ENCODE measurements at regions not wholly inside any gene's neighbourhood (a gene's known extent, or its start where the extent isn't known, plus 50 kb on each side); places are given as distances from the start of the nearest gene placed in this dataset.

DNA sequence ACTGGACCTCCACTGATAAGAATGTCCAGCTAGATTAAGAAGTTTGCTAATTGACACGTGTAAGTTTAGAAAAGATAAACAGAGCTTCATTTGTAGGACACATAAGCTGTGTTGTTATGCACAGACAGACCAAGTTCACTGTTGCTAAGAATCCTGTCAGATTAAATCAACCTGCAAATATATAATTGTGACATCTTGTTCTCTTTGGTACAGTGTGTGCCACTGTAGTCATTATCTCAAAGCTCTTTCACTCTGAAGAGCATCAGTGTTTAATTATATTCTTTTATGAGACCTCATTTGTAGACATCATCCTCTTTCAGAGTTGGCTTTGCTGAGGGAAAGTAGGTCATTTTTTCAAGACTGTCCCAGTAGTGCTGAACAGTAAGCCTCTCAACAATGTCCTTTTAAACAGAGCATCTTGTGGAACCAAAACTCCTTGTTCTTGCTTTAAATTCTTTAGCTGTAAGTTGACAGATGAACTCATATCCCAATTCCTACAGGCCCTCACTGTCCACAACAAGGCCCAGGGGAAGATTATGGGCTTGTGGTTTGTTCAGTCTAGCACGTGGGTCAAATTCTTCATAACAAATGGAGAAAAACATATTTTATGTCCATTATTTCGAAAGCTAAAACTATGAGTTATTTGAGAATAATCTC is 252.4 kb downstream of the HDGFL1 start:
- DNase-seq: no peak

- DNase-seq: no peak
These were observed 255.8 kb downstream of the HDGFL1 start for GRCh38 chr6:22825210-22825609.

- DNase-seq: no peak
These were observed 257.6 kb downstream of the HDGFL1 start for GRCh38 chr6:22826961-22827360.

DNA sequence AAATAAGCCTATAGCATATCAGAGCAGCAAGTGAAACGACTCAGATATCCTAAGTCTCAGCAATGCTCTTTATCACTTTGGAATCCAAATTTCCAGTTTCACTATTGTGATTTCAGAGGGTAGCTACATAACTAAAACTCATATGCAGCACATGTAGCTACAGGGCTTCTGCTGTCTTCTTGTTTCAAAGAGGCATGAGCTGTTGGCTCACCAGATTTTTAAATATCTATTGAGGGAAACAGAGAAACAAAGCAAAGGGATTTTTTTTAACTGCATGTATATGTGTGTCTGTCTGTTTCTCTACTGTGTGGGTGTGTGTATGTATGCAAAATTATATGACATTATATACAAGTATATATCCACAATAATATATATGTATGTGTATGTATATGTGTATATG is 258.4 kb downstream of the HDGFL1 start:
- DNase-seq: no peak

DNA sequence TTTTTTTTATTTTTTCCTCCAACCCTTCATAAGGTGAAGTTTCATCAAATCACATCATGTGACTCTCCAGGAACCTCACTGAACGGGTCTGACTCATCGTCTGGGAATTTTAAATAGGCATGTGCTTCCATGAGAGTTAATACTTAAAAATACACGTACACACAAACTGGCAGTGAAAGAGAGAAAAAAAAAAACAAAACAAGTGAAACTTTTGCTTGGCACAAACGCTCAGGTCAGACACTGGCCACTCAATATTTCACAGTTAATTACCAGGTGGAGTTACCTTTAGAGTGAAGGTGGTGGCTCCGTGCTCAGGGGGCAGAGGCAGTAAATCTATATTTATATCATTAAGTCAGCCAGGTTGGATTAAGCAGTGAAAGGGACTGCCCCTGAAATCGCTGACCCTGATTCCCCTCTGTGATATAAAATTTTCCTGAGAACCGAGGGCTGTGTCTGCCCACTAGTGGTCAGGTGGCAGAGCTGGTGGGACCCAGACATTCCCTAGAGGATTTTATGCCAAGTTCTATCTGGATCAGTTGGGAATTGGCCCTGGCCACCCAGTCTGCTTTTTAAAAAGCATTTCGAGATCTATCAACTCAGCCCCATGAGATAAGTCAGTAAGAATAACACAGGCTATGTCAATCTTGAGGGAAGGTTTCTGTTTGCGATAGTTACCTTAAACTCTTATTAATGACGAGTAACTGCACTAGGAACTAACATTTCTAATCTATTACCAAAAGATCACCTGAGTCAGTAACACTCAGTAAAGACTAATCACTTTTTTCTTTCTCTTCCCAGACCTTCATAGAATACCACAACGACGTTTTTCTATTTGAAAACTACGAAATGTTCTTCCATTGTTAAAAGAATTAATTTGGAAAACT is 259.1 kb downstream of the HDGFL1 start:
- no peak for DNase-seq

- DNase-seq: no peak
These were observed 259.7 kb downstream of the HDGFL1 start for GRCh38 chr6:22829070-22829469.

DNA sequence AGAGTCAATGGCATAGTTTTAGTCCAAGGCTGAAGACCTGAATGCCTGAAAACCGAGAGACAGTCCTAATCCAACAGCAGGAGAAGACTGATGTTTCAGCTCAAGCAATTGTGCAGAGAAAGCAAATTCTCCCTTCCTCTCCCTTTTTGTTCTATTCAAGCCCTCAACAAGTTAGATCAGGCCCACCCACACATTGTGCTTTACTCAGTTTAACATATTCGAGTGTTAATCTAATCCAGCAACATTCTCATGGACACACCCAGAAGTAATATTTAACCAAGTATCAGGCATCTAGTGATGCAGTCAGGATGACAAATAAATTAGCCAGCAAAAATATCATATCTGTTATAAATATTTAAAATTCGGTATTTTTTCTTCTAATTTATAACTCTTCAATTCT is 261.1 kb downstream of the HDGFL1 start:
- no peak for DNase-seq

- DNase-seq: no peak
These were observed 263.8 kb downstream of the HDGFL1 start for GRCh38 chr6:22833191-22833590.

DNA sequence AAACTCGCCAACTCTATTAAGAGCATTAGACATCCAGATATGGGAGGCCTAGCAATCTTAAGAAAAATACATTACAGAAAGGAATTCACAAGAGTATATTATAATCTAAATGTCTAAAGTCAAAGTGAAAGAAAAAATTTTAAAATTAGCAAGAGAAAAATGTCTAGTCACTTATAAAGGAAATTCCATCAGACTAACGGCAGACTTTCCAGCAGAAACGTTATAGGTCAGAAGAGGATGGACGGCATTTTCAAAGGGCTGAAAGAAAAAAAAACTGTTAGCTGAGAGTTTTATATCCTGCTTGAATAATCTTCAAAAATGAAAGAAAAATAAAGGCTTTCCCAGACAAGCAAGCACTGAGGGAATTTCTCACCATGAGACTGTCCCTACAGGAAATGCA is 269.0 kb downstream of the HDGFL1 start:
- DNase-seq: no peak

DNA sequence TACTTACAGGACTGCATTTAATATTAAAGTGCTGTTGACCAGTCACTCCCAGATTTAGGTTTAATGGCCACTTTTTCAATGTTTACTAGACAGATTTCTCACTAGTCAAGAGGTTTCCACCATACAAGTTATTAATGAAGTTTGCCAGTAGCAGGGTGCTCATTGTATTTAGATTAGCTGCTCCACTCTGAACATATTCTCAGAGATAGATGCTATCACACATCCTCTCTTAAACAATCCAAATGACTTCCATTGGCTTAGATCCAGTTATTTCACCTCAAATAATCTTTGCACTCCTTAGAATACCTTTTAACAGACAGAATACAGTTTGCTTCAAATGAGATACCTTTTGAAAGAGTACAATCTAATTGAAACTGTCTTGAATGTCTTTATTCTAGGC is 276.1 kb downstream of the HDGFL1 start:
- DNase-seq: no peak

DNA sequence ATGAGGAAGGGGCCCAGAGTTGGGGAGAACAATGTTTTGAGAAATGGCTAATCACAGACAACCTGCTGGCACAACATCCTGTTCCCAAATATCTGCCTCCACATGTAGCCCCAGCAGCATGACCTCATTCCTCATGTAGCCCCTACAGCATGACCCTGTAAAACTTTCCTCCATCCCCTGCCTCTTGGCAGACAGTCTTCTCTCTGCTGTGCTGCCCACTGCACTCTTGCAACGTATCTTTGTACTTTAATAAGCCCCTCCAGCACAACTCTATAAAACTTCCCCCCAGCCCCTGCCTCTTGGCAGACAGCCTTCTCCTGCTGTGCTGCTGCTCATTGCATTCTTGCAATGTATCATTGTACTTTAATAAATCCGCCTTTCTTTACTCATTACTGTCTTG is 278.8 kb downstream of the HDGFL1 start:
- DNase-seq: no peak

DNA sequence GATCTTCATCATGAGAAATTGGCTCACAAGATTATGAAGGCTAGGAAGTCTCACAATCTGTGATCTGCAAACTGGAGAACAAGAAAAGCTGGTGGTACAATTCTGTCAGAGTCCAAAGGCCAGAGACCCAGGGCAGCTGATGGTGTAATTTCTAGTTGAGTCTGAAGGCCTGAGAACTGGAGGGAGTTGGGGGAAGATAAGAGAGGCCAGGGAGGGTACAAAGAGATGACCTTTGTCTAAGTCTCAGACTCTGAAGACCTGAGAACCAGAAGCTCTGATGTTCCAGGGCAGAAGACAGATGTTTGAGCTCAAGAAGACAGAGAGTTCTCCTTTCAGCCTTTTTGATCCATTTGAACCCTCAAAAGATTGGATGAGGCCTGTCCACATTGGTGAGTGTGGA is 280.6 kb downstream of the HDGFL1 start:
- DNase-seq: no peak

GRCh38 chr6:22852101-22852500 is 282.7 kb downstream of the HDGFL1 start:
- DNase-seq: no peak

- no peak for DNase-seq
These were observed 304.3 kb downstream of the HDGFL1 start for GRCh38 chr6:22873513-22874136.

DNA sequence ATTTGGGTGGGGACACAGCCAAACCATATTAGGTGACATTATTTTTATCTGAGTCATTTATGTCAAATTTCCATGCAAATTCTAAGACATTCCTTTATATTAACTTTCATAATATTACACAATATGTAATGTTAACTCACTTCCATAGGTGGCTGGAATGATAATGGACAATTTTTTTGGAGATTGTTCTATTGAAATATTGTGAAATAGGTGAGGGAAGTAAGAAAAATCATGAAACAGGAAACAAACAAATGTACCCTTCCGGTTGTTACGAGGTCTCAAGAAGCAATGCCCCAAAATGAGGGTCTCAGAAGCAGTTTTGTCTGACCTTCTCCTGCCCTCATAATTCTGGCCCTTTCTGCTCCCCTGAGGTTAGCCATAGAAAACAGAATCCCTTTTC is 306.5 kb downstream of the HDGFL1 start:
- no peak for DNase-seq

GRCh38 chr6:22878324-22878701 is 308.9 kb downstream of the HDGFL1 start:
- DNase-seq: no peak

GRCh38 chr6:22878706-22879105 is 309.3 kb downstream of the HDGFL1 start:
- no peak for DNase-seq

GRCh38 chr6:22880686-22881433 is 311.5 kb downstream of the HDGFL1 start:
- DNase-seq: no peak

DNA sequence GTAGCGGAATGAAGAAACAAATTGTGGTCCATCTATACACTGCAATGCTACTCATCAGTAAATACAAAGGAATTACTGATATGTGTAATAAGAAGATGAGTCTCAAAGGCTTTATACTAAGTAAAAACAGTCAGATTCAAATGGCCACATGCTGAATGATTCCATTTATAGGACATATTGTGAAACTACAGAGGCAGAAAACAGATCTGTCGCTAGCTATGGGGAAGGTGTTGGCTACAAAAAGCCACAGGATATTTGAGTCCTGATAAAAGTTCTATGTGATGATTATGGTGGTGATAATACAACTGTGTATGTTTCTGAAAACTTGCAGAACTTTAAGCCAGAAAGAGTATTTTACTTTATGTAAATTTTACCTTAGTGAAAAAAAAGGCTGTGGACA is 313.2 kb downstream of the HDGFL1 start:
- no peak for DNase-seq

GRCh38 chr6:22883061-22883717 is 313.8 kb downstream of the HDGFL1 start:
- DNase-seq: no peak

DNA sequence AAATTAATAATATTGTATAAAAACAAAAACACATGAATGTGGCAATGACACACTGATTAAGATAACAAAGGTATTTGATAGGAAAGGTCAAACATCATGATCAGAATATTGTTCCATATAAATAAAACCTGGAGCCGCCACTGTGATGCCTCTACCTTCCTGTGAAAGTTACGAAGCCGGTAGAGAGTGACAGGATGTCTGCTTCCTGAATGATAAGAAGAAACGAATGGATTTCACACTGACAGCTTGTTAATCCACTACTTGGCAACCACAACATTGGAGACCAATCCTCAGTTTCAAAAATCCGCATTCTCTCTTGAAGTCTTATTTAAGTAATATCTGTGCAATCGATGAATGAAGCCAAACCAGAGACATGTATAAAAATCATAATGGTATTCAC is 315.1 kb downstream of the HDGFL1 start:
- no peak for DNase-seq
